Kidney (tissue), 13 donors: ENCODE measurements at regions not wholly inside any gene's neighbourhood (a gene's known extent, or its start where the extent isn't known, plus 50 kb on each side); places are given as distances from the start of the nearest gene placed in this dataset.

Experiments used
- DNase-seq, 5 donors: peaks; one replicate each; pipeline ENCODE4 v3.0.0-alpha.2; 2013 to 2020
- FAIRE-seq: peaks from 2 replicates; lab custom pipeline; 2012; peaks lifted over from hg19 to GRCh38; lab: Jason Lieb, UNC
- H3K27ac ChIP-seq, 2 donors: one replicate each; pipeline ENCODE4 v1.7.0; 2013; ENCODE audit warnings: low read depth in 2 of 2, low read length in 2 of 2, inconsistent platforms in 1 of 2
- H3K27me3 ChIP-seq: one replicate; pipeline ENCODE4 v1.7.1; 2013; ENCODE audit warnings: low read length, inconsistent platforms; ENCODE audit not compliant: control insufficient read depth, insufficient read depth
- H3K36me3 ChIP-seq, 3 donors: one replicate each; pipeline versions ENCODE4 v1.7.0 to v1.7.1; 2013; ENCODE audit warnings: low read length in 3 of 3, control low read depth in 1 of 3, inconsistent platforms in 1 of 3; ENCODE audit not compliant: insufficient read depth in 3 of 3, control insufficient read depth in 2 of 3
- H3K4me1 ChIP-seq, 3 donors: one replicate each; pipeline versions ENCODE4 v1.7.0 to v1.7.1; 2013; ENCODE audit warnings: low read length in 3 of 3, inconsistent platforms in 1 of 3, low read depth in 1 of 3; ENCODE audit not compliant: control insufficient read depth in 2 of 3, insufficient read depth in 2 of 3
- H3K4me3 ChIP-seq, 3 donors: one replicate each; pipeline versions ENCODE4 v1.7.0 to v1.8.1; 2013; ENCODE audit warnings: low read length in 3 of 3, control low read depth in 1 of 3, inconsistent platforms in 1 of 3
- H3K9ac ChIP-seq, 3 donors: one replicate each; pipeline versions ENCODE4 v1.7.0 to v1.7.1; 2013; ENCODE audit warnings: low read length in 3 of 3, control low read depth in 1 of 3, inconsistent platforms in 1 of 3
- H3K9me3 ChIP-seq, 3 donors: one replicate each; pipeline versions ENCODE4 v1.7.0 to v1.7.1; 2013; ENCODE audit warnings: low read length in 3 of 3, control low read depth in 1 of 3, inconsistent platforms in 1 of 3; ENCODE audit not compliant: control insufficient read depth in 2 of 3, insufficient read depth in 1 of 3
- intact Hi-C: fragments of 100-400 bp; cut with DNase I; formaldehyde crosslinking; loops from one replicate; pipeline ENCODE4 v1.11.1; 2022
- TF ChIP-seq, protein P1 (sequence below): IDR thresholded peaks from 3 replicates; pipeline ENCODE4 v1.5.1; 2012; ENCODE audit warnings: mild to moderate bottlenecking, moderate library complexity, borderline replicate concordance; ENCODE audit not compliant: insufficient read depth; ENCODE audit errors: extremely low read depth
- donor health status: control.
- donor health status: control.
- donor health status: control.
- donor health status: control.
- donor health status: control.
- donor health status: DM: yes; HTN: yes; CAD: no.
- donor health status: Normal renal cell carcinoma (clear cell type).

DNA sequence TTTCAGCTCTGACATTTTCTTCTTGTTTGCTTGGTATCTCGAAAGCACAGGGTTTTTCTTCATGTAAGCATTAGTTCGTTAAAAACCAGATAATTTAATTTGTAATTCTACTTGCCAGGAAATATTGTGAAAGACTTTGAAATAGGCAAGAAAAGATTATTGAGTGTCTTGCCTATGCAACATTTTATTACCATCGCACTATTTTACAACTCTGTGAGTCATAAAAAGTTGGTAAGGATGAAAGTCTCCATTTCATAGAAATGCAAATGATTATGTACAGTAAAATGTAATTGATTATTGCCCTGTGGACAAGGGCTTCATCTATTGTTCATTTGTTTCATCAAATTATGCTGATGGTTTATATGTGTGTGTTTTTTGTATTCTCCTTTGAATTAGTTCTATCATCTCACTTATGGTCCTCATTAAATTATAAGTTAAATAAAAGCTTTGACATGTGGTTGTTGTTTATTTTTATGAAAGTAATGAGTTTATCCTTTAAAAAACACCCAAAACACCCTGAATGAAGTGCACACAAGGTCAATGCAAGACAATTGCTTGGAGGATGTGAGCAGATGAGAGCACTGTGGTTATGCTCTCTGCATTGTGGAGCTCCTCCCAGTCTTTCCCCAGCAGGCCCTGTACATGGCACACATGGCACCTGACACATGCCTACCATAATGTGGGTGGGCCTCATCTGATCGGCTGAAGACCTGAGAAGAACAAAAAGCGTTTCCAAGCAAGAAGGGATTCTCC, 230.8 kb downstream of the CXCL12 start:
- TF ChIP-seq, protein P1, sequence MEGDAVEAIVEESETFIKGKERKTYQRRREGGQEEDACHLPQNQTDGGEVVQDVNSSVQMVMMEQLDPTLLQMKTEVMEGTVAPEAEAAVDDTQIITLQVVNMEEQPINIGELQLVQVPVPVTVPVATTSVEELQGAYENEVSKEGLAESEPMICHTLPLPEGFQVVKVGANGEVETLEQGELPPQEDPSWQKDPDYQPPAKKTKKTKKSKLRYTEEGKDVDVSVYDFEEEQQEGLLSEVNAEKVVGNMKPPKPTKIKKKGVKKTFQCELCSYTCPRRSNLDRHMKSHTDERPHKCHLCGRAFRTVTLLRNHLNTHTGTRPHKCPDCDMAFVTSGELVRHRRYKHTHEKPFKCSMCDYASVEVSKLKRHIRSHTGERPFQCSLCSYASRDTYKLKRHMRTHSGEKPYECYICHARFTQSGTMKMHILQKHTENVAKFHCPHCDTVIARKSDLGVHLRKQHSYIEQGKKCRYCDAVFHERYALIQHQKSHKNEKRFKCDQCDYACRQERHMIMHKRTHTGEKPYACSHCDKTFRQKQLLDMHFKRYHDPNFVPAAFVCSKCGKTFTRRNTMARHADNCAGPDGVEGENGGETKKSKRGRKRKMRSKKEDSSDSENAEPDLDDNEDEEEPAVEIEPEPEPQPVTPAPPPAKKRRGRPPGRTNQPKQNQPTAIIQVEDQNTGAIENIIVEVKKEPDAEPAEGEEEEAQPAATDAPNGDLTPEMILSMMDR = no peak
- Histone ChIP-seq H3K4me1 (peaks cover 0 to 2% (median 0%) of the 10 kb centered on the region in 3 donors), H3K9ac (no peak overlapping the region), H3K4me3 (no peak overlapping the region), H3K36me3 (no peaks in the 10 kb centered on the region), H3K27ac (no peak overlapping the region), H3K27me3 (no peaks in the 10 kb centered on the region), H3K9me3 (peaks cover 0 to 2% (median 0%) of the 10 kb centered on the region in 3 donors)
- intact Hi-C loops = no loop called here
- DNase-seq = no peak
- FAIRE-seq = no peak

DNA sequence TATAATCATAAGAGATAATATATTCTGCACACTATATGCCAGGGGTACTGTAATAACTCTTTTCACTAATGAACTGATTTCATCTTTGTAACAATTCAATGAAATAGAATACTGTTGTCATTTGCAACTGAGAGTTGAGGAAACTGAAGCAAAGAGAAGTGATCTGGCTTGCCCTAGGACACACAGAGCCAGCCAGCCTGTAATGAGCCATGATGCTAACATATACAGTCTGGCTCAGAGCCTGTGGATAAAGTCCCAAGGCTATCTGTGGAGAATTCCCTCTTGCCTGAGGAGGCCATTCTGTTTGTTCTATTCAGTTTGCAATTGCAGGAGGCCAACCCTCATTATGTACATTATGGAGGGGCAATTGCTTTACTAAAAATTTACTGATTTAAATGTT, 241.3 kb downstream of the CXCL12 start:
- H3K4me3 ChIP-seq = no peak overlapping the region
- no peaks in the 10 kb centered on the region for H3K36me3 ChIP-seq
- FAIRE-seq = no peak
- H3K27ac ChIP-seq = no peak overlapping the region
- no peak overlapping the region for H3K9ac ChIP-seq
- TF ChIP-seq, protein P1 = no peak
- DNase-seq = no peak
- H3K4me1 ChIP-seq = no peaks in the 10 kb centered on the region
- no peaks in the 10 kb centered on the region for H3K27me3 ChIP-seq
- intact Hi-C loops = no loop called here
- H3K9me3 ChIP-seq = peaks cover 0 to 3% (median 0%) of the 10 kb centered on the region in 3 donors

DNA sequence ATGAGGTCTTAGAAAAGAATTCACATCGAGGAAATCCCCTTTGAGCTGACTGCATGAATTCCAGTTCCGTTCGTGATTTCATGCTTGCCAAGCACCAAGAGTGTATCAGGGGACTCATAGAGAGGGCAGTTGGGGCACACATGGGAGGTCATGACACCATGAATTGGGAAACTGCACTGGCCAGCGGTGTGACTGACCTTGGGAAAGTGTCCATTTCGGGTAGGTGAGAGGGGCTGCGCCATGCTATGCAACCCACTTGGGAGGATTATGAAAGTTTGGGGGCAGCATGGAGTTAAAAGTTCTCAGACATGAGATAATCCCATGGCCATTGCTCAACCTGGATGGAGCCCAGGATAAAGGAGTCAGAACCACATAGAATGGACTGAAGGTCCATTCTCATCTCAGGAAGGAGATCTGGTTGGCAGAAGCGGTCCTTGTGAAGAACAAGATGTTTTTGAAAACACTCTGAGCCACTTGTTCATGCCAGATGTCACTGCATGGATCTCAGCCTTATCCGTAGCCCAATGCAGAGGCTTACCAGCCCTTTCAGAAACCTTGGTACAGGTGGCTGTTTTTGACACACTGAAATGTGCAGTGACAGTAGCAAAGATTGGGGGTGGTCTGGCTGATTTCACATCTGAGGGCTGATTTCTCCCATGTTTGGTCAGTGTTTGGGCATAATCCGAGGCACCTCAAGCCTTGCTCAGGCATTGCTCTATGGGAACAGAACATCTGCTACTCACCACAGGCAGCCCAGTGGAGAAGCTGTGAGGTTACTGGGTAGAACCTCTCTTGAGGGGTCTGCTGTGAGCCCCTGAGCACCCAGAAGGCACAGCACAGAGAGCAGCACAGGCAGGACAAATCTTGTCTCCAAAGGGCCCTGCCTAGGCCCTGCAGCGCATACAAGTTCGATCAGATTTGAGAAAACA, 252.3 kb downstream of the CXCL12 start:
- TF ChIP-seq, protein P1 = no peak
- H3K27ac ChIP-seq = no peak overlapping the region
- no peaks in the 10 kb centered on the region for H3K27me3 ChIP-seq
- H3K36me3 ChIP-seq = no peaks in the 10 kb centered on the region
- no peaks in the 10 kb centered on the region for H3K4me1 ChIP-seq
- FAIRE-seq (no peak), DNase-seq (no peak)
- intact Hi-C loops = no loop called here
- H3K9ac ChIP-seq = no peak overlapping the region
- no peaks in the 10 kb centered on the region for H3K9me3 ChIP-seq
- no peak overlapping the region for H3K4me3 ChIP-seq
